ENCODE measurements at regions not wholly inside any gene's neighbourhood (a gene's known extent, or its start where the extent isn't known, plus 50 kb on each side); places are given as distances from the start of the nearest gene placed in this dataset.
A peak's percentile ranks its signal among the peaks of the same experiment; 100 is the strongest.

DNA sequence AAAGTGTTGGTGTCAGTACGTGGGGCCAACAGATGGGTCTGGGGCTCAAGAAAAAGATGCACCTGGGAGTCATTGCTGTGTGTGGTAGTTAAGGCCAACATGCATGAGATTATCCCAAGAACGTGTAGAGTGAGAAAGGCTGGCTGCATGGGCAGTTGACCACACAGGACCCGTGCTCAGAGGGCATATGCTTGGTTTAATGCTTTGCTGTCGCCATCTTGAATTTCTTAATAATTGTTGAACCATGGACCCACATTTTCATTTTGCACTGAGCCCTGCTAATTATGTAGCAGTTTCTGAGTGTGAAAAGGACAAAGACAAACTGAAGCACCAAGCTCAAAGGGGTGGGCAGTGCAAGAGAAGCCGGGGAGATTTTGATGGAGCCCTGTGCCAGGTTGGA lies 148.1 kb downstream of the CYP26B1 start:
- TF ChIP-seq POLR2A (IDR thresholded peaks at IDR 0.05), result no peak
- TF ChIP-seq CTCF (IDR thresholded peaks at IDR 0.05), result no peak
- H3K27me3 ChIP-seq, result no peaks in the 10 kb centered on the region
- H3K9me3 ChIP-seq, result no peaks in the 10 kb centered on the region
- DNase-seq, result peak in 1 of 3 donors; percentile 29
- no peaks in the 10 kb centered on the region for H3K36me3 ChIP-seq
- no peak overlapping the region for H3K27ac ChIP-seq
- peaks cover 0 to 6% (median 0%) of the 10 kb centered on the region in 4 donors for H3K4me1 ChIP-seq
- H3K4me3 ChIP-seq, result no peak overlapping the region

GRCh38 chr2:71997843-71998242 lies 149.8 kb downstream of the CYP26B1 start:
- no peak for DNase-seq
- H3K4me1 ChIP-seq, result peaks cover 0 to 6% (median 0%) of the 10 kb centered on the region in 4 donors

DNA sequence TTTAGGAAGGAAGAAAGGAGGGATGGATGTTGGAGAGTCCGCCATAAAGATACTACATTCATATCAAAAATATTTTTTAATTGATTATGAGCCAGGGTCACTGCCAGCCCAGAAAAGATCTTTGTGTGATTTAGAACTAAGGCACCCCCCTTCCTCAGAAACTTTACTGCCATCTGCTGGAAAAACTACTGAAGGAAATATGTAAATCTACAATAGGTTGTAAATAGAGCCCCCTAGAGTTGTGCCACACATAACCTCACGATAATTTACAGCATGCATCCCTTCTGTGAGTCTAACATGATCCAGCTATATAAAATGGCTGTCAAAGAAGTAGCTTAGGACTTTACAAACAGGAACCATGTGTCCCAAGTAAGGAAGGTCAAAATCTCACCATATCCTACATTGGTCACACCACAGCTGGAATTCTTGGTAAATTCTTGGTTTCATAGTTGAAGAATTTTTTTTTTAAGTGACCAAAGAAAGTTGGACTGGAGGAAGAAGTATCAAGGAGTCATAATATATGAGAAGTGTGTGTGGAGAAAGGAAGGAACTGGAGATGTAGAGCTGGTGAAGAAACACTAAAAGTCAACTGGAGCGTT lies 152.5 kb downstream of the CYP26B1 start:
- no peak for DNase-seq
- TF ChIP-seq POLR2A (IDR thresholded peaks at IDR 0.05) (no peak), CTCF (IDR thresholded peaks at IDR 0.05) (peak in 3 of 6 experiments; percentile 49 to 62 (median 50))
- no peaks in the 10 kb centered on the region for H3K4me1 ChIP-seq
- no peak overlapping the region for H3K27ac ChIP-seq
- no peaks in the 10 kb centered on the region for H3K27me3 ChIP-seq
- no peaks in the 10 kb centered on the region for H3K36me3 ChIP-seq
- H3K4me3 ChIP-seq, result no peak overlapping the region
- no peaks in the 10 kb centered on the region for H3K9me3 ChIP-seq

More at GRCh38 chr2:71997843-71998242, 149.8 kb downstream of the CYP26B1 start:
- TF ChIP-seq CTCF (IDR thresholded peaks at IDR 0.05), result no peak
- TF ChIP-seq POLR2A (IDR thresholded peaks at IDR 0.05), result no peak
- Histone ChIP-seq H3K4me3 (no peak overlapping the region), H3K36me3 (no peaks in the 10 kb centered on the region), H3K27me3 (no peaks in the 10 kb centered on the region), H3K9me3 (no peaks in the 10 kb centered on the region), H3K27ac (no peak overlapping the region)

GRCh38 chr2:71992036-71992435 lies 155.6 kb downstream of the CYP26B1 start:
- Histone ChIP-seq H3K9me3 (no peaks in the 10 kb centered on the region), H3K4me3 (no peak overlapping the region), H3K4me1 (no peaks in the 10 kb centered on the region), H3K27ac (no peak overlapping the region), H3K36me3 (no peaks in the 10 kb centered on the region), H3K27me3 (no peaks in the 10 kb centered on the region)
- TF ChIP-seq CTCF (IDR thresholded peaks at IDR 0.05) (no peak), POLR2A (IDR thresholded peaks at IDR 0.05) (no peak)
- DNase-seq, result no peak

- Histone ChIP-seq H3K4me1 (no peaks in the 10 kb centered on the region), H3K27me3 (no peaks in the 10 kb centered on the region), H3K9me3 (no peaks in the 10 kb centered on the region), H3K27ac (no peak overlapping the region), H3K36me3 (no peaks in the 10 kb centered on the region), H3K4me3 (no peak overlapping the region)
- DNase-seq, result no peak
- TF ChIP-seq POLR2A (IDR thresholded peaks at IDR 0.05) (no peak), CTCF (IDR thresholded peaks at IDR 0.05) (no peak)
Observed at GRCh38 chr2:71991397-71991796, 156.3 kb downstream of the CYP26B1 start.

DNA sequence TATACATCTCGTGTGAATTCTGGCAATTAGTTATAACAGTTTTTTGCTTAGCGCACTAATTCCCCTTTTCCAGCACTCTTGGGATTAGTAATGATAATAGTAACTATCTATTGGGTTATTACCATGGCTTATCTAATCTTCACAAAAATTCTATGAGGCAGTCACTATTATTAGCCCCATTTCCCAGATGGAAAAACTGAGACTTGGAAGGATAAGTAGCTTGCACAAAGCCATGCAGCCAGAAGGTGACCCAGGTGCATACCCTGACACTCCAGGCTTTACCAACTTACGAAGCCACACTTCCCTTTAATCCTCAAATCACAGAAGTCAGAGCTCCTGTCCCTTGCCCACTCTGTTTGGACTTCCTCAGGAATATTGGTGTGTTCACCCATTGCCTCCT lies 156.8 kb downstream of the CYP26B1 start:
- no peak overlapping the region for H3K27ac ChIP-seq
- H3K4me1 ChIP-seq, result no peaks in the 10 kb centered on the region
- no peak for DNase-seq
- no peaks in the 10 kb centered on the region for H3K36me3 ChIP-seq
- no peaks in the 10 kb centered on the region for H3K27me3 ChIP-seq
- no peak overlapping the region for H3K4me3 ChIP-seq
- TF ChIP-seq POLR2A (IDR thresholded peaks at IDR 0.05) (no peak), CTCF (IDR thresholded peaks at IDR 0.05) (no peak)
- no peaks in the 10 kb centered on the region for H3K9me3 ChIP-seq

Data from Peyer's patch (tissue), 4 donors.